ENCODE measurements at regions not wholly inside any gene's neighbourhood (a gene's known extent, or its start where the extent isn't known, plus 50 kb on each side); places are given as distances from the start of the nearest gene placed in this dataset.

DNA sequence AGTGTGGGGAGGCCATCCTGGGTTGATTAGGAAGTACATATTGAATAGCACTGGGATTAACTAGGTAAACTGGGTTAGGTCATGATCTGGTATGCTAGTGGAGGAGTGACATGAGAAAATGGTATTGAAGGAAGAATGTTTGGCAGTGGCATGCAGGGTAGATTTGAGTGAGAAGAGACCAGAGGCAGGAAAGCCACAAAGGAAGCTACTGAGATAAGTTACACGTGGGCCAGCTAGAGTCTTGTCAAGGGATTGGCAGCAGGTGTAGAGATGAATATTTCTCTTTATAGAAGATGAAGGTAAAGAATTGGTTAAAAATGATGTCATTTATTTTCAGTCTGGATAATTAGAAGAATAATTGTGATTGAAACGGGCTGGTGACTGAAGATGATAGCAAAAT is 91.0 kb upstream of the TPRG1 start:
- Histone ChIP-seq H3K36me3 (replicated peaks in 1 of 2; ENCODE audit: control insufficient read depth in 1 of 2, insufficient read depth in 2 of 2, low read length in 2 of 2) (no peaks in the 10 kb centered on the region), H3K9me3 (ENCODE audit: low read length) (no peaks in the 10 kb centered on the region), H3K4me2 (ENCODE audit: low read depth, low read length) (no peak overlapping the region), H3K4me3 (replicated peaks in 1 of 3; ENCODE audit: insufficient read depth in 1 of 3, low read depth in 2 of 3, low read length in 3 of 3) (no peak overlapping the region), H3K9ac (ENCODE audit: insufficient read depth, low read depth, low read length) (no peak overlapping the region), H3K79me2 (ENCODE audit: insufficient read depth, low read length) (no peaks in the 10 kb centered on the region), H2AFZ (ENCODE audit: low read length) (no peak overlapping the region), H3K27me3 (ENCODE audit: control insufficient read depth in 1 of 2, insufficient read depth in 2 of 2, low read length in 2 of 2) (no peaks in the 10 kb centered on the region), H3K4me1 (ENCODE audit: insufficient read depth, low read length) (no peaks in the 10 kb centered on the region), H3K27ac (ENCODE audit: extremely low read length, insufficient read depth, low read length) (no peak overlapping the region), H4K20me1 (ENCODE audit: insufficient read depth, low read length) (no peaks in the 10 kb centered on the region)
- intact Hi-C loops (cut with micrococcal nuclease; ENCODE audit: unreplicated experiment): no loop called here
- BruUV-seq (replicated peaks): no TSS peak
- ChIA-PET CTCF (ENCODE audit: low intra/inter-chr PET ratio, low total read pairs) (no interaction called here), POLR2A (no interaction called here)
- WGBS (ENCODE audit: low lambda C conversion rate): 0% methylated on average over 2 of the region's 2 CpGs
- ATAC-seq (no peak), FAIRE-seq (no peak), DNase-seq (ENCODE audit: low spot score) (no peak)
- peak; percentile 83 for TF ChIP-seq ATF7 (IDR thresholded peaks at IDR 0.05)
- TF ChIP-seq ATF7 (CRISPR knock-in tag; IDR thresholded peaks at IDR 0.05): no peak
- no peak for TF ChIP-seq ZNF678 (CRISPR knock-in tag; IDR thresholded peaks at IDR 0.05)
- in situ Hi-C loops (cut with HindIII; ENCODE audit: extremely low pct_ligation_motif_present, low pct_unique_long_range_greater_than_20kb): no loop called here

DNA sequence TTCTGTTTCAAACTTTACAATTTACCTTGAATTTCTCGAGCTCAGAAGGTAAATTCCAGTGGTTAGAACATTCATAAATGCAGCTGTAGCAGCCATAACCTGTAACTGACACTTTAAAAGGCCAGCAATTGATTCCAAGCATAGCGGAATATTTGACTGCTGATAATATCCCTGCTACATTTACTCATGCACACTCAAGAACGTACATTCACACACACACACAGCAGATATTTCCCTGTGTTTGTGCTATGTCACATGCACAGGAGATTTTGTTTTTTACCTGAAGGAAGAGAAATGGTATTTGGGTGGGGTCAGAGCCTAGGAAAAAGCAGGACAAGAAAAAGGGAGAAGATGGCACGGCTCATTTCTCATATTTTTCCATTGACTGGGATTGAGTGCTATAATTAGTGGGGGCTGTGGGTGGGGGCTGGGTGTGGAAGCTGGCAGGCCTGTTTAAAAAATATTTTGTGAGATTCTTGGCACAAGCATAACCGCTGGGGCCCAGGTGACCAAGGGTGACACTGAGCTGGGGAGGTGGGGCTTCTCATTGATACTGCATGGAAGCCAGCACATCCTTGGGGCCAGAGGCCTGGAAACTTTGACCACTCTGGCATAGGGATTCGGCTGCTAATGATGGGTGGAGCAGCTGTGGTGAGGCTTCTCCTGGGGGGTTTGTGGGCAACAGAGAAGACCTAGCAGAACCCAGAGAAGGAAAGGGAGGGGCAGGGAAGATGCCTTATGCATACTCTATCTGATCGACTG is 88.9 kb upstream of the TPRG1 start:
- BruUV-seq (replicated peaks): no TSS peak
- FAIRE-seq: no peak
- H4K20me1 ChIP-seq (ENCODE audit: insufficient read depth, low read length): no peaks in the 10 kb centered on the region

More for the DNA sequence above, 88.9 kb upstream of the TPRG1 start:
- no peaks in the 10 kb centered on the region for H3K9me3 ChIP-seq (ENCODE audit: low read length)
- H3K4me3 ChIP-seq (replicated peaks in 1 of 3; ENCODE audit: insufficient read depth in 1 of 3, low read depth in 2 of 3, low read length in 3 of 3): no peak overlapping the region
- ATAC-seq (no peak), DNase-seq (ENCODE audit: low spot score) (no peak)
- H3K4me2 ChIP-seq (ENCODE audit: low read depth, low read length): no peak overlapping the region
- H3K36me3 ChIP-seq (replicated peaks in 1 of 2; ENCODE audit: control insufficient read depth in 1 of 2, insufficient read depth in 2 of 2, low read length in 2 of 2): no peaks in the 10 kb centered on the region
- H2AFZ ChIP-seq (ENCODE audit: low read length): no peak overlapping the region
- no peaks in the 10 kb centered on the region for H3K27me3 ChIP-seq (ENCODE audit: control insufficient read depth in 1 of 2, insufficient read depth in 2 of 2, low read length in 2 of 2)
- H3K9ac ChIP-seq (ENCODE audit: insufficient read depth, low read depth, low read length): no peak overlapping the region
- ChIA-PET CTCF (ENCODE audit: low intra/inter-chr PET ratio, low total read pairs) (no interaction called here), POLR2A (no interaction called here)
- H3K27ac ChIP-seq (ENCODE audit: extremely low read length, insufficient read depth, low read length): no peak overlapping the region
- H3K4me1 ChIP-seq (ENCODE audit: insufficient read depth, low read length): no peaks in the 10 kb centered on the region
- intact Hi-C loops (cut with micrococcal nuclease; ENCODE audit: unreplicated experiment): no loop called here
- TF ChIP-seq ZNF713 (CRISPR knock-in tag; IDR thresholded peaks at IDR 0.05): no peak
- no peak for TF ChIP-seq NFATC3 (CRISPR knock-in tag; IDR thresholded peaks at IDR 0.05)
- TF ChIP-seq LCORL (IDR thresholded peaks at IDR 0.05): no peak
- TF ChIP-seq LCORL (CRISPR knock-in tag; IDR thresholded peaks at IDR 0.05): no peak
- TF ChIP-seq POLR2AphosphoS2 (IDR thresholded peaks at IDR 0.05; ENCODE audit: low read depth, low read length): no peak
- no peak for TF ChIP-seq NR2F1 (CRISPR knock-in tag; IDR thresholded peaks at IDR 0.05)
- TF ChIP-seq NR2F6 (IDR thresholded peaks at IDR 0.05): no peak
- TF ChIP-seq NR2F6 (CRISPR knock-in tag; IDR thresholded peaks at IDR 0.05): no peak
- TF ChIP-seq MBD4 (IDR thresholded peaks at IDR 0.05; ENCODE audit: borderline replicate concordance, low read length): no peak
- no peak for TF ChIP-seq FOXP1 (IDR thresholded peaks at IDR 0.05)
- no peak for TF ChIP-seq FOXP1 (CRISPR knock-in tag; IDR thresholded peaks at IDR 0.05)
- TF ChIP-seq ZGPAT (CRISPR knock-in tag; IDR thresholded peaks at IDR 0.05): no peak
- no peak for TF ChIP-seq ONECUT2 (CRISPR knock-in tag; IDR thresholded peaks at IDR 0.05)
- 33% methylated on average over 7 of the region's 7 CpGs for WGBS (ENCODE audit: low lambda C conversion rate)
- H3K79me2 ChIP-seq (ENCODE audit: insufficient read depth, low read length): no peaks in the 10 kb centered on the region
- in situ Hi-C loops (cut with HindIII; ENCODE audit: extremely low pct_ligation_motif_present, low pct_unique_long_range_greater_than_20kb): no loop called here
